ENCODE measurements at regions not wholly inside any gene's neighbourhood (a gene's known extent, or its start where the extent isn't known, plus 50 kb on each side); places are given as distances from the start of the nearest gene placed in this dataset.

DNA sequence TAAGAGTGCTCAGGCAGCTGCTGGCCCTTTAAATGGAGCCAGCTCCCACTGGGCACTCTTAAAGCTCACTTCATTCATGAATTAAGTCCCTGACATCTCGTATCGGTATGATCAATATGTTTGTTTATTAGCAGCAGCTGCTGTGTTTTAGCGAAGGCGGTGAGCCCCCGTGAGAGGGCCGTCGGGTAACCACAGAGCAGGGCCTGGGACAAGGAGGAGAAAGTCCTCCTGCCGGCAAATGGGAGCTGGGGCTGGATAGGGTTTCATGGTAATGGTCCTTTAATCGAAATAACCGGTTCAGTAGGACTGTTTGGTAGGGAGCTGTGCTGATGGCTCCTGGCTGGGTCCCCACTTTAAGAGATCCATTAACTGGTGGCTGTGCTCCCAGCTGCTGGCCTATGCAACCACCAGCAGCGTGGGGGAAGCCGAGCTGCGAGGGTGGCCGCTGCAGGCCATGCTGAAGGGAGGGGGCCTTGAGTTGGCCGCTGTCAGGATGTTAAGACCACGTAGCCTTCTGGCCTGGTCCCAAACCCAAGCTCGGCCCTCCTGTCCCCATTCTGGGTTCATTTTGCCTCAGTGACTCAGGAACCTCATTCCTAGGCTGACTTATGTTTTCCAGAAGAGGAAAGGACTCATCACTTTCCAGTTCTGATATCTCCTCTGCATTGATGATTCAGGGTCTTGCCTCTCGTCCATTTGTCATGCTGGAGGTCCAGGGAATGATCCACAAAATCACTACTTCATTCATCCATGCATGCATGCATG is 67.6 kb upstream of the NTRK3 start:
- DNase-seq (ENCODE audit: low read depth, low spot score) = no peak

DNA sequence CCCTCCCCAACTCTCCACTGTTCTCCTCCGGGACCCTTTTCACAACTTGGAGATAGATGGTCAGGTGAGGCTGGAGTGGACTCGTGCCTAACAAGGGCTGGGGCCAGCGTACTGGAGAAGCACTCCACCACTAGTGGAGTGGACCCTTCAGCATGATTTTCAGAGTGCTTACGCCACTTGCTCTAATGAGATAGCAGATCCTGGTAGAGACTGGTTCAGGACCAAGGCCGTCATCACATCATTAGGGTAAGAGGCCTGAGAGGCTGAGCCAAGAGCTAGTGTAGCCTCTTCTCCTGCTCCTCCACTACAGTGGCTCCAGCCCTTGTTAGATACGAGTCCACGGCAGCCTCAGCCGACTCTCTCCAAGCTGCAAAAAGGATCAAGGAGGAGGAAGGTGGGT is 66.9 kb upstream of the NTRK3 start:
- no peak for DNase-seq (ENCODE audit: low read depth, low spot score)
- H3K27ac ChIP-seq = no peak overlapping the region

More for the DNA sequence above, 67.6 kb upstream of the NTRK3 start:
- H3K27ac ChIP-seq = no peak overlapping the region

DNA sequence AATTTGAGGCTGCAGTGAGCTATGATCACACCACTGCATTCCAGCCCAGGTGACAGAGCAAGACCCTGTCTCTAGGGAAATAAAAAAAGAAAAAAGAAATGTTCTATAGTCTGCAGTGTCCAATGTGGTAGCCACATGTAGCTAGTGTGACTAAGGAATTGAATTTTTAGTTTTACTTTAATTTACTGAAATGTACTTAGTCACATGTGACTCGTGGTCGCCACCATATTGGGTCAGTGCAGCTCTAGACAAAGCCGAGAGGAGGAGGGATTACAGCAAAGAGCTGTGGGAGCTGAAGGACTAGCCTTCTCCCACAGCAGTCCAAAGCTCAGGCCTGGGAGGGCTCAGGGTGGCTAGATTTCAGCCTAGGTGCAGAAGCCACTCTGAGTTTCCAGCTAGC is 65.9 kb upstream of the NTRK3 start:
- H3K27ac ChIP-seq = no peak overlapping the region
- DNase-seq (ENCODE audit: low read depth, low spot score) = no peak

DNA sequence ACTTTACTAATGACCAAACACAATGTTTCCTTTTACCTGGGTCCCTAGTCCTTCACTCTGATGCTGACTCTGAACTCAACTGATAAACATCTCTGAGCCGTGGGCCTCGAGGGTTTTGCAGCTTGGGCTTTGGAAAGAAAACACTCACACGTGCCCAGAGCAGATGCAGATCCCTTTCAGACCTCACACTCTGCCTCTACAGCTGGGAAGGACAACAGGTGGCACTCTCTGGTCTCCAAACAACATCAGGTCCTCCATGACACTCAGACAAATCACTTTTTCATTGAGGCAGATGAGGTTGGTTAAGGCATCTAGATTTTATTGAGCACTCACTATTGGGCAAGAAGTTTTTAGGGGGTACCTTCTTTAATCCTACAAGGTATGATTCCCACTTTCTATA is 64.7 kb upstream of the NTRK3 start:
- H3K27ac ChIP-seq = no peak overlapping the region
- DNase-seq (ENCODE audit: low read depth, low spot score) = no peak

DNA sequence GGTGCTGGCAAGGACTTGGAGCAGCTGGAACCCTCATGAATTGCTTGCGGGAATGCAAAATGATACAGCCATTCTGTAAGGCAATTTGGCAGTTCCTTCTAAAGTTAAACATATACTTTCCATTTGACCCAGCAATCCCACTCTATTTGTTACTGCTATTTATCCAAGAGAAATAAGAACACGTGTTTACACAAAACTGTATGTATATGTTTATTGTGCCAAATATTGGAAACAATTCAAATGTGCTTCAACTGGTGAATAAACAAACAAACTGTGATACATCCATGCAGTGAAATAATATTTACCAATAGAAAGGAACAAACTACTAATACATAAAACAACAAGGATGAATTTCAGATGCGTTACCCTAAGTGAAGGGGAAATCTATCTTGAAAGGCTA is 60.0 kb upstream of the NTRK3 start:
- no peak for DNase-seq (ENCODE audit: low read depth, low spot score)
- H3K27ac ChIP-seq = no peak overlapping the region

DNA sequence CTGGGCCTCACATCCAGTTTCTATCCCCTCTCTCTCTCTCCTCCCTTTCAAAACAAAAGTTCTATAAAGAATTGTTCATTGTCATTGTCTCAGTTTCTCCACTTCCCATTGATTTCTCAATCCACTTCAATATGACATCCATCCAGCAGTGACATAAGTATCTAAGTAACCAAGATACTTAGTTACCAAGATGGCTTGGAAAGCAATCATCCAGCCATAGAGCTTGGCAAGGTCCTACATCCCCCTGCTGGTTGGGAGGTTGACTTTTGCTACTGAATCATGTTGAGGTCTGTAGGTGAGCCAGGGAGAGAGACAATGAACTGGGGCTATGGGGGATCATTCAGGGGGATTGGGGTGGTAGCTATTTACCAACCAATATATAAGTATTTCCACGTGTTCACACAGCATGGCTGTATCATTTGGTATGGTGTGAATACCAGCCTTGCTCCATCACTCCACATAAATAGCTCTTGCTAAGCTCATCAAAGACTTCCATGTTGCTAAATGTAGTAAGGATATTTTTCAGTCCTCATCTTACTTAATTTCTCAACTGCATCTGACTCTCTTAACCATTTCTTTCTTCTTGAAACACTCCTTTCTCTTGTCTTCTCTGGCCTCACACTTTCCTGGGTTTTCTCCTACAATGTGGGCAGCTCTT is 58.8 kb upstream of the NTRK3 start:
- H3K27ac ChIP-seq = no peak overlapping the region
- DNase-seq (ENCODE audit: low read depth, low spot score) = no peak

DNA sequence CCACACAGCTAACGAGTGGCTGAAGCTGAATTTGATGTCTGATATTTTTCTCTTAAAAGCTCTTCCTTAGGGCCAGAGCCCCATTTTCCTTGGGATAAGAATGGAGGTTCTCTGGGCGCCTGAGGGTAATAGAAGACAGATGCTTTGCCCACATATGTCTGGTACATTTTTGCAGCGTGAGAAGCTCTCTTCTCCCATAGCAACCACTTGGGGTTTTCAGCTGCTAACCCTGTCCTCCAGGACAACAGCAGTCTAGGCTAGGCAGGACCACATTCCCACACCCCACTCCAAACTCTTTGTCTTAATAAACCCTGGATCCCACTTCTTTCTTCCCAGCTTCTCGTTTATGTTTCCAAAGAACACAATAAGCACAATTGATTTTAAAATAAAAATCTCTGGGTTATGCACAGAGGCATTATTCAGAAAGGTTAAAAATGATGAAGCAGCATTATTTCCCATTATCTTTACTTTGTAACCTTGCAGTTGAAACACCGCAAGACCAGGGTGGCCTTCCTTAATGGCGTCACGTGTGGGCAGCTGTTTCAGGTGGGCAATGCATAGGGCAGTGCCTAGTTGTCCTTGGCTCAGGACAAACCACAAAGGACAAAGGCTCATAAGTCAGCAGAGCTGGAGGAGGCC is 56.5 kb upstream of the NTRK3 start:
- H3K27ac ChIP-seq = no peak overlapping the region
- DNase-seq (ENCODE audit: low read depth, low spot score) = no peak

DNA sequence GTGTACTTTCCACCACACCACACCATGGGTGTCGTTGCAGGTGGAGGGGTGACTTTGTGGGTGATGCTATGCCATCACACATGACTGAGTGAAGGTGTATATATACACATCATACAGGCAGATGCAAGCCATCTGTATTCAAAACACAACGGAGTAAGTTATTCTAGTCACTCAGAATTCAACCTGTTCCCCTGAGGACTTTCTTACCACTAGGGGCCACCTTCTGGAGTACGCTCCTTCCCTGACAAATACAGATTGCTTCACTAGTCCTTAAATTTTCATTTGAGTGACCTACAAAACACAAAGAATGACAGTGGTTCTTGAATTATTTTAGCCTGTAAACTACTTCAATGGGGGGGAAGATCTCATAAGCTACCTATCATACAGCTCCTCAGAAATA is 52.8 kb upstream of the NTRK3 start:
- H3K27ac ChIP-seq = no peak overlapping the region
- no peak for DNase-seq (ENCODE audit: low read depth, low spot score)

DNA sequence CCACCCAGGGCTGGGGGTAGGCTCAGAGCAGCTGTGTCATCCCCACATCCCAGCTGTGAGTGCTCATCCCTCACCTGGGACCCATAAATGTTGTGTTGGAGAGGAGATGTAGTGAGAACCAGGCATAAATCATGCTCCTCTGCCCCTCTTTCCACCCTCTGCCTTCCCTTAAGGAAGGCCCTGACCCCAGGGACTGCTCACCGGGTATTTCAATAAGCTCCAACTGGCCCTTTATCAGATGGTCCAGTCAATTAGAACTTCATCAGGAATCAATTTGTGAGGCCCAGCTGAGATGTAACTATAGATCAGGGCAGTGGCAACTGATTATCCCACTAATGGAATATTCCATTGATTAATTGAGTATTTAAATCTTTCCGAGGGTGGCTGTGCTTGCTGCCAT is 50.8 kb upstream of the NTRK3 start:
- DNase-seq (ENCODE audit: low read depth, low spot score) = no peak
- no peak overlapping the region for H3K27ac ChIP-seq
